NCI-H510A treated with DMSO at 0.1 percent for 48 hours (cell line): ENCODE measurements at regions not wholly inside any gene's neighbourhood (a gene's known extent, or its start where the extent isn't known, plus 50 kb on each side); places are given as distances from the start of the nearest gene placed in this dataset.
"Not testable (repeated sequence)": the region's sequence is repeated elsewhere in the genome, so short reads cannot be mapped to it uniquely, and the experiment has no call there.

Experiments used
- DNase-seq: peaks from one replicate; lab custom pipeline; 2025; lab: John Stamatoyannopoulos, UW

- DNase-seq, result no peak
These were observed 77.4 kb upstream of the THBS1 start for GRCh38 chr15:39503526-39503925.

- DNase-seq, result no peak
These were observed 76.1 kb upstream of the THBS1 start for GRCh38 chr15:39504808-39505207.

- no peak for DNase-seq
These were observed 74.7 kb upstream of the THBS1 start for GRCh38 chr15:39506146-39506545.

GRCh38 chr15:39508536-39508935, 72.3 kb upstream of the THBS1 start:
- no peak for DNase-seq

GRCh38 chr15:39510001-39510701, 70.7 kb upstream of the THBS1 start:
- DNase-seq, result no peak

- DNase-seq, result no peak
These were observed 69.6 kb upstream of the THBS1 start for GRCh38 chr15:39511000-39511915.

GRCh38 chr15:39511916-39512260, 69.0 kb upstream of the THBS1 start:
- DNase-seq, result no peak

GRCh38 chr15:39512643-39513042, 68.2 kb upstream of the THBS1 start:
- DNase-seq, result no peak

GRCh38 chr15:39513936-39514335, 66.9 kb upstream of the THBS1 start:
- no peak for DNase-seq

- DNase-seq, result no peak
These were observed 65.9 kb upstream of the THBS1 start for GRCh38 chr15:39514933-39515332.

GRCh38 chr15:39515765-39516164, 65.1 kb upstream of the THBS1 start:
- DNase-seq, result no peak

GRCh38 chr15:39517122-39517855, 63.6 kb upstream of the THBS1 start:
- no peak for DNase-seq

- not testable (repeated sequence) for DNase-seq
These were observed 56.9 kb upstream of the THBS1 start for GRCh38 chr15:39523968-39524367.

- no peak for DNase-seq
These were observed 51.4 kb upstream of the THBS1 start for GRCh38 chr15:39529457-39529856.

- DNase-seq, result no peak
These were observed 50.2 kb upstream of the THBS1 start for GRCh38 chr15:39530480-39531342.
